Type B pancreatic cell (in vitro differentiated cells): ENCODE measurements at regions not wholly inside any gene's neighbourhood (a gene's known extent, or its start where the extent isn't known, plus 50 kb on each side); places are given as distances from the start of the nearest gene placed in this dataset.

Source experiments
- DNase-seq: peaks from one replicate; pipeline ENCODE4 v3.0.0; 2021; ENCODE audit warnings: mixed read lengths; ENCODE audit not compliant: unreplicated experiment; ENCODE audit errors: extremely low spot score
- H3K27ac Mint-ChIP-seq: 2 replicates; pipeline ENCODE4 v1.8.0; 2021; ENCODE audit warnings: mild to moderate bottlenecking, mixed read lengths
- H3K27me3 Mint-ChIP-seq: 2 replicates; pipeline ENCODE4 v1.8.0; 2021; ENCODE audit warnings: mixed read lengths
- H3K36me3 Mint-ChIP-seq: 2 replicates; pipeline ENCODE4 v1.8.0; 2021; ENCODE audit warnings: mixed read lengths
- H3K4me1 Mint-ChIP-seq: one replicate; pipeline ENCODE4 v1.8.0; 2021; ENCODE audit warnings: mixed read lengths; ENCODE audit not compliant: unreplicated experiment
- H3K4me3 Mint-ChIP-seq: 2 replicates; pipeline ENCODE4 v1.8.0; 2021; ENCODE audit warnings: mild to moderate bottlenecking, mixed read lengths
- H3K9me3 Mint-ChIP-seq: 2 replicates; pipeline ENCODE4 v1.8.0; 2021; ENCODE audit warnings: mixed read lengths
- TF ChIP-seq, protein P1 (sequence below): fragments of 200-600 bp; sonication (generic); conservative IDR thresholded peaks from 2 replicates; pipeline ENCODE4 v1.5.0; 2021; ENCODE audit warnings: antibody characterized with exemption, mild to moderate bottlenecking

DNA sequence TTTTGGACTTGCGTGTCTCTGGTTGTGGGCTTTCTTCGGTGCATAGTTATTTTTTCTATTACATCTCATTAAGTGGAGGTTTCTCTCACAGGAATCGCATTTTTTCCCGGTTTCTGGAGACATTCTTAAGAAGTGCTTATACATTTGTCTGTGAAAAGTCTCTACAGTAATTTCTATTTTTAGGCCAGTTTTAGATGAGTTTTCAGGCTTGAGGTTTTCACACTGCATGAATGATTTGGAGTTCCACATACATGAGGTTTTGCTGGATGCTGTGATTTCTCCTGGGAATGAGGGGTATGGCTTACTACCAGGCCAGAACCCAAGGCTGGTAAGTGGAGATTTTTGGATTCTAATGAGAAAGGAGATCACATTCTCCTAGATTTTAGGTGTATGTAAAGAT lies 422.6 kb upstream of the SLIT2 start:
- Mint-ChIP-seq H3K36me3 (no peaks in the 10 kb centered on the region), H3K27ac (no peak overlapping the region)

DNA sequence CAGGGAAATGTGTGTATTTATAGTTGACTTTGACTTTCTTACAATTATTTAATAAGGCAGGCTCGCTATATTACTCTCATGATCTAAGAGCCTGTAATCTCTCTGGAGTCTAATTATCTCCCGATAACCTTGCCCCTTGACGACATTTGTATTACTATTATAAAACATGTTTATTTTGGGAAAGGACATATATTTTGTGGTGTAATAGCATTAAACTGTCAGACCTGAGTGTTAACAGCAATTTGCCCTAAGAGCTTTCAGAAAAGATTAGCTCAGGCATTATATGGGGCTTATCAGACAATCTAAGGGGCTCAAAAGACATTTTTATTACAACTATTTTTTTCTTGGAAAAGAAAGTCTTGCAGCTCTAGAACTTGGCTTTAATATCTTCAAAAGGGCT lies 427.9 kb upstream of the SLIT2 start:
- peaks cover 4% of the 10 kb centered on the region for H3K4me1 Mint-ChIP-seq
- H3K27ac Mint-ChIP-seq = no peak overlapping the region
- peaks cover 10% of the 10 kb centered on the region for H3K27me3 Mint-ChIP-seq
- TF ChIP-seq, protein P1, sequence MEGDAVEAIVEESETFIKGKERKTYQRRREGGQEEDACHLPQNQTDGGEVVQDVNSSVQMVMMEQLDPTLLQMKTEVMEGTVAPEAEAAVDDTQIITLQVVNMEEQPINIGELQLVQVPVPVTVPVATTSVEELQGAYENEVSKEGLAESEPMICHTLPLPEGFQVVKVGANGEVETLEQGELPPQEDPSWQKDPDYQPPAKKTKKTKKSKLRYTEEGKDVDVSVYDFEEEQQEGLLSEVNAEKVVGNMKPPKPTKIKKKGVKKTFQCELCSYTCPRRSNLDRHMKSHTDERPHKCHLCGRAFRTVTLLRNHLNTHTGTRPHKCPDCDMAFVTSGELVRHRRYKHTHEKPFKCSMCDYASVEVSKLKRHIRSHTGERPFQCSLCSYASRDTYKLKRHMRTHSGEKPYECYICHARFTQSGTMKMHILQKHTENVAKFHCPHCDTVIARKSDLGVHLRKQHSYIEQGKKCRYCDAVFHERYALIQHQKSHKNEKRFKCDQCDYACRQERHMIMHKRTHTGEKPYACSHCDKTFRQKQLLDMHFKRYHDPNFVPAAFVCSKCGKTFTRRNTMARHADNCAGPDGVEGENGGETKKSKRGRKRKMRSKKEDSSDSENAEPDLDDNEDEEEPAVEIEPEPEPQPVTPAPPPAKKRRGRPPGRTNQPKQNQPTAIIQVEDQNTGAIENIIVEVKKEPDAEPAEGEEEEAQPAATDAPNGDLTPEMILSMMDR = no peak
- no peak for DNase-seq
- no peaks in the 10 kb centered on the region for H3K36me3 Mint-ChIP-seq
- peaks cover 7% of the 10 kb centered on the region for H3K9me3 Mint-ChIP-seq
- H3K4me3 Mint-ChIP-seq = no peak overlapping the region

More for the DNA sequence above, 422.6 kb upstream of the SLIT2 start:
- H3K27me3 Mint-ChIP-seq = peaks cover 3% of the 10 kb centered on the region
- TF ChIP-seq, protein P1 = no peak
- peaks cover 7% of the 10 kb centered on the region for H3K9me3 Mint-ChIP-seq
- no peak for DNase-seq
- peaks cover under 1% of the 10 kb centered on the region for H3K4me1 Mint-ChIP-seq
- no peak overlapping the region for H3K4me3 Mint-ChIP-seq

DNA sequence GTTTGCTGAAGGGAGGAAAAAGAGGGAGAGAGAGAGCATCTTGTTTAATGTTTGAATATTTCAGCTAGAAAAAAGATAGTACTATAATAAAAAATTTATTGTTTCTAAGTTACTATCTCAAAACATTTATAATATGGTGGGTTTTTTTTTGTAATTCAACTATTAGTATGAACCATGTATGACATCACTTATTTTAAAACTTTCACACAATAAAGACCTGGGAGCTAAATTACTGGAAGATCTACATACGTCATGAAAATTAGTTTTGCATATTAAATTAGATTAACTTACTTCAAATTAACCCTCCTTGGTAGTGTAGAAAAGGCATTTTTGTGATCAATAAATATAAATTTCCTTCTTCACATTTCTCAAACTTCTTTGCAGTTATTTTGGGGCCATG lies 432.0 kb upstream of the SLIT2 start:
- Mint-ChIP-seq H3K27me3 (peaks cover 29% of the 10 kb centered on the region), H3K4me3 (no peak overlapping the region), H3K36me3 (no peaks in the 10 kb centered on the region), H3K4me1 (peaks cover 10% of the 10 kb centered on the region), H3K9me3 (no peaks in the 10 kb centered on the region), H3K27ac (no peak overlapping the region)
- TF ChIP-seq, protein P1 = no peak
- DNase-seq = no peak

DNA sequence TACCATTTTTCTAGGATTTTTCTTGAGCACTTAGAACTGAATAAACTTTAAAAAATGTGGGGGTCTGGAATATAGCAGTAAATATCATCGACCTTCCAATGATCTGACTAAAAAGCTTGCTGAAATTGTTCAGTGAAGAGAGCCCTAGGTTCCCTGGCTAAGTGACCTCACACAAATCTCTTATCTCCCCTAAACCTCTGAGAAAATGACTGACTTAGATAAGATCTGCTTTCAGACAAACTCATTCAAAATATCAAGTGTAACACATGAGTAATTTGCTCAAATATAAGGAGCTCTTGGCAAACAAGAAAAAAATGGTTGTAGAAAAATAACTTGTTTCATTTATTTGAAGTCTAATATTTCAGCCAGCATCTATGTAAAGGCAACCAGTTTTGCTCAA lies 441.7 kb upstream of the SLIT2 start:
- peaks cover 20% of the 10 kb centered on the region for H3K27me3 Mint-ChIP-seq
- TF ChIP-seq, protein P1 = no peak
- H3K27ac Mint-ChIP-seq = no peak overlapping the region
- no peak overlapping the region for H3K4me3 Mint-ChIP-seq
- H3K9me3 Mint-ChIP-seq = no peaks in the 10 kb centered on the region
- DNase-seq = no peak
- no peaks in the 10 kb centered on the region for H3K4me1 Mint-ChIP-seq
- H3K36me3 Mint-ChIP-seq = no peaks in the 10 kb centered on the region

DNA sequence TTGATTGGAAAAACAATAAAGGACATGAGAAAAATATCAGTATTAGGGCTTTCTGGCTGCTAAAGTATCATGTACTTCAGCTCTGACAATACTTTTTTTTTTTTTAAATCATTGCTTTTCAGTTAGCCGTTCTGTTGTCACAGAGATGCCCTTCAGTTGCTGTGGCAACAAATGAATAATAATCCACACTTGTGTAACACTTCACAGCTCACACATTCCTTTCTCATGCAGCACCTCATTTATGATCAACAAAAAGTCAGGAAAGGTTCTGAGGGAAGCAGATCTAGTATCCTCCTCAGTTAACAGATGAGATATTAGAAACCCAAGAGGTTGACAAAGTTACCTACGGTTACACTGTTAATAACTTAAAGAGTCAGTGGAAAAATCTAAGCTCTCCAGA lies 444.2 kb upstream of the SLIT2 start:
- no peaks in the 10 kb centered on the region for H3K4me1 Mint-ChIP-seq
- peaks cover 34% of the 10 kb centered on the region for H3K27me3 Mint-ChIP-seq
- no peaks in the 10 kb centered on the region for H3K36me3 Mint-ChIP-seq
- H3K4me3 Mint-ChIP-seq = no peak overlapping the region
- no peak for DNase-seq
- H3K27ac Mint-ChIP-seq = no peak overlapping the region
- peaks cover 4% of the 10 kb centered on the region for H3K9me3 Mint-ChIP-seq
- TF ChIP-seq, protein P1 = no peak

DNA sequence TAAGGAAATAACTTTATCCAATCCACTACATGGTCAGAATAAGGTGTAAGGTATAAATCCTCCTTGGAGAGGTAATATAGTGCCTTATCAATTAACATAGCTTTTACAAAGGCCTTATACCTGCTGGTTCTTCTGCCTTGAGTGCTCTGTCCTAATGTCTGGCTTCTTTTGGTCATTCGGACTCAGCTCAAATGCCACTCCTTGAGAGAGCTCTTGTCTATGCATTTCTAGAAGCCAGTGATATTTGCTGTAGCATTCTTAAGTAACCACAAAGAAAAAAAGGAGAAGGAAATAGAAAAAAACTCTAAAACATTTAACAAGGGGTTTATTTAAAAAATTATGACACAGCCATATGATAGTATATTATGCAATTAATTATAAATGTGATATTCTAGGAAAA lies 444.8 kb upstream of the SLIT2 start:
- H3K9me3 Mint-ChIP-seq = peaks cover 4% of the 10 kb centered on the region
- DNase-seq = no peak
- H3K36me3 Mint-ChIP-seq = no peaks in the 10 kb centered on the region
- H3K27ac Mint-ChIP-seq = no peak overlapping the region
- H3K4me1 Mint-ChIP-seq = no peaks in the 10 kb centered on the region
- no peak overlapping the region for H3K4me3 Mint-ChIP-seq
- peaks cover 30% of the 10 kb centered on the region for H3K27me3 Mint-ChIP-seq
- TF ChIP-seq, protein P1 = no peak
